CD4-positive, alpha-beta T cell treated with Interleukin-17A for 1 hour (primary cell): ENCODE measurements at regions not wholly inside any gene's neighbourhood (a gene's known extent, or its start where the extent isn't known, plus 50 kb on each side); places are given as distances from the start of the nearest gene placed in this dataset.

Experiments used
- DNase-seq: peaks from one replicate; pipeline ENCODE4 v3.0.0-alpha.2; 2020

- no peak for DNase-seq
These were observed 104.1 kb downstream of the KCTD15 start for GRCh38 chr19:33900817-33901216.

GRCh38 chr19:33902395-33902794, 105.7 kb downstream of the KCTD15 start:
- DNase-seq = no peak

GRCh38 chr19:33902802-33903488, 106.3 kb downstream of the KCTD15 start:
- DNase-seq = no peak

- no peak for DNase-seq
These were observed 106.8 kb downstream of the KCTD15 start for GRCh38 chr19:33903489-33903850.

GRCh38 chr19:33904681-33905080, 108.0 kb downstream of the KCTD15 start:
- no peak for DNase-seq

GRCh38 chr19:33905473-33905936, 108.8 kb downstream of the KCTD15 start:
- no peak for DNase-seq

- DNase-seq = no peak
These were observed 109.4 kb downstream of the KCTD15 start for GRCh38 chr19:33905937-33906577.

- no peak for DNase-seq
These were observed 110.1 kb downstream of the KCTD15 start for GRCh38 chr19:33906578-33907335.

GRCh38 chr19:33910922-33911321, 114.3 kb downstream of the KCTD15 start:
- no peak for DNase-seq

- DNase-seq = no peak
These were observed 117.9 kb downstream of the KCTD15 start for GRCh38 chr19:33914599-33914998.

GRCh38 chr19:33916792-33917191, 120.1 kb downstream of the KCTD15 start:
- DNase-seq = no peak

- DNase-seq = no peak
These were observed 122.6 kb downstream of the KCTD15 start for GRCh38 chr19:33919291-33919690.

GRCh38 chr19:33921165-33921564, 124.5 kb downstream of the KCTD15 start:
- no peak for DNase-seq

- no peak for DNase-seq
These were observed 129.6 kb downstream of the KCTD15 start for GRCh38 chr19:33926306-33926705.

- no peak for DNase-seq
These were observed 131.3 kb downstream of the KCTD15 start for GRCh38 chr19:33927789-33928457.

GRCh38 chr19:33928458-33928950, 131.8 kb downstream of the KCTD15 start:
- DNase-seq = no peak

GRCh38 chr19:33933931-33934330, 137.3 kb downstream of the KCTD15 start:
- no peak for DNase-seq

GRCh38 chr19:33938821-33939220, 142.2 kb downstream of the KCTD15 start:
- no peak for DNase-seq

GRCh38 chr19:33941133-33941532, 144.5 kb downstream of the KCTD15 start:
- DNase-seq = no peak

- DNase-seq = no peak
These were observed 150.0 kb downstream of the KCTD15 start for GRCh38 chr19:33946535-33947264.

- DNase-seq = no peak
These were observed 150.7 kb downstream of the KCTD15 start for GRCh38 chr19:33947265-33947964.
